ENCODE measurements at regions not wholly inside any gene's neighbourhood (a gene's known extent, or its start where the extent isn't known, plus 50 kb on each side); places are given as distances from the start of the nearest gene placed in this dataset.

DNA sequence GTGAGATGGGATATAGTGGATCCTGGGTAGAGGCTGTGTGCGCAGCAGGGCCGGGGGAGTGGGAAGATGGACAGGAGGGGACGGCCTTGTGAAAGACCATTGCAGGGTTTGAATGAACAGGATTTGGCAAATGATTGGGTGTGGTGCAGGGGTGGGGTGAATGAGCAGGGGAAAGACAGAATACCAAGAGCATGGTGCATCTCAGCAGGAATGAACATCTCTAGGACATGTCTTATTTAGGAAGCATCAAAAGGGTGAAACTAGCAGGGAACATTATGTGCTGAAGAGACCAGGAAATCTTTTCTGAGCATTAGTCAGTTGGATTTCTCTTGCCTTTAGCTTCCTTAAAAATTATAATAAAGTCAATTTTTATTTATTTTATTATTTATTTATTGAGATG lies 60.6 kb upstream of the SLC2A1 start:
- TF ChIP-seq, protein P1, sequence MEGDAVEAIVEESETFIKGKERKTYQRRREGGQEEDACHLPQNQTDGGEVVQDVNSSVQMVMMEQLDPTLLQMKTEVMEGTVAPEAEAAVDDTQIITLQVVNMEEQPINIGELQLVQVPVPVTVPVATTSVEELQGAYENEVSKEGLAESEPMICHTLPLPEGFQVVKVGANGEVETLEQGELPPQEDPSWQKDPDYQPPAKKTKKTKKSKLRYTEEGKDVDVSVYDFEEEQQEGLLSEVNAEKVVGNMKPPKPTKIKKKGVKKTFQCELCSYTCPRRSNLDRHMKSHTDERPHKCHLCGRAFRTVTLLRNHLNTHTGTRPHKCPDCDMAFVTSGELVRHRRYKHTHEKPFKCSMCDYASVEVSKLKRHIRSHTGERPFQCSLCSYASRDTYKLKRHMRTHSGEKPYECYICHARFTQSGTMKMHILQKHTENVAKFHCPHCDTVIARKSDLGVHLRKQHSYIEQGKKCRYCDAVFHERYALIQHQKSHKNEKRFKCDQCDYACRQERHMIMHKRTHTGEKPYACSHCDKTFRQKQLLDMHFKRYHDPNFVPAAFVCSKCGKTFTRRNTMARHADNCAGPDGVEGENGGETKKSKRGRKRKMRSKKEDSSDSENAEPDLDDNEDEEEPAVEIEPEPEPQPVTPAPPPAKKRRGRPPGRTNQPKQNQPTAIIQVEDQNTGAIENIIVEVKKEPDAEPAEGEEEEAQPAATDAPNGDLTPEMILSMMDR (conservative IDR thresholded peaks at IDR 0.05; ENCODE audit: low read depth in 2 of 2): no peak
- TF ChIP-seq ZNF331 (CRISPR knock-in tag; IDR thresholded peaks at IDR 0.05; ENCODE audit: low read depth) (no peak), POLR2AphosphoS5 (IDR thresholded peaks at IDR 0.05; ENCODE audit: low read depth) (no peak), EZH2 (IDR thresholded peaks at IDR 0.05; ENCODE audit: low read depth, unreplicated experiment) (no peak), CREB1 (CRISPR knock-in tag; IDR thresholded peaks at IDR 0.05; ENCODE audit: low read depth) (no peak), EZH2phosphoT487 (IDR thresholded peaks at IDR 0.05; ENCODE audit: unreplicated experiment) (no peak), STAT1 (IDR thresholded peaks at IDR 0.05; ENCODE audit: unreplicated experiment) (no peak), NANOG (IDR thresholded peaks at IDR 0.05; ENCODE audit: borderline replicate concordance) (no peak), JUNB (IDR thresholded peaks at IDR 0.05; ENCODE audit: unreplicated experiment) (no peak), ZNF114 (CRISPR knock-in tag; IDR thresholded peaks at IDR 0.05) (no peak)
- TF ChIP-seq, protein P2, sequence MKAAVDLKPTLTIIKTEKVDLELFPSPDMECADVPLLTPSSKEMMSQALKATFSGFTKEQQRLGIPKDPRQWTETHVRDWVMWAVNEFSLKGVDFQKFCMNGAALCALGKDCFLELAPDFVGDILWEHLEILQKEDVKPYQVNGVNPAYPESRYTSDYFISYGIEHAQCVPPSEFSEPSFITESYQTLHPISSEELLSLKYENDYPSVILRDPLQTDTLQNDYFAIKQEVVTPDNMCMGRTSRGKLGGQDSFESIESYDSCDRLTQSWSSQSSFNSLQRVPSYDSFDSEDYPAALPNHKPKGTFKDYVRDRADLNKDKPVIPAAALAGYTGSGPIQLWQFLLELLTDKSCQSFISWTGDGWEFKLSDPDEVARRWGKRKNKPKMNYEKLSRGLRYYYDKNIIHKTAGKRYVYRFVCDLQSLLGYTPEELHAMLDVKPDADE (IDR thresholded peaks at IDR 0.05): no peak
- TF ChIP-seq, protein P3, sequence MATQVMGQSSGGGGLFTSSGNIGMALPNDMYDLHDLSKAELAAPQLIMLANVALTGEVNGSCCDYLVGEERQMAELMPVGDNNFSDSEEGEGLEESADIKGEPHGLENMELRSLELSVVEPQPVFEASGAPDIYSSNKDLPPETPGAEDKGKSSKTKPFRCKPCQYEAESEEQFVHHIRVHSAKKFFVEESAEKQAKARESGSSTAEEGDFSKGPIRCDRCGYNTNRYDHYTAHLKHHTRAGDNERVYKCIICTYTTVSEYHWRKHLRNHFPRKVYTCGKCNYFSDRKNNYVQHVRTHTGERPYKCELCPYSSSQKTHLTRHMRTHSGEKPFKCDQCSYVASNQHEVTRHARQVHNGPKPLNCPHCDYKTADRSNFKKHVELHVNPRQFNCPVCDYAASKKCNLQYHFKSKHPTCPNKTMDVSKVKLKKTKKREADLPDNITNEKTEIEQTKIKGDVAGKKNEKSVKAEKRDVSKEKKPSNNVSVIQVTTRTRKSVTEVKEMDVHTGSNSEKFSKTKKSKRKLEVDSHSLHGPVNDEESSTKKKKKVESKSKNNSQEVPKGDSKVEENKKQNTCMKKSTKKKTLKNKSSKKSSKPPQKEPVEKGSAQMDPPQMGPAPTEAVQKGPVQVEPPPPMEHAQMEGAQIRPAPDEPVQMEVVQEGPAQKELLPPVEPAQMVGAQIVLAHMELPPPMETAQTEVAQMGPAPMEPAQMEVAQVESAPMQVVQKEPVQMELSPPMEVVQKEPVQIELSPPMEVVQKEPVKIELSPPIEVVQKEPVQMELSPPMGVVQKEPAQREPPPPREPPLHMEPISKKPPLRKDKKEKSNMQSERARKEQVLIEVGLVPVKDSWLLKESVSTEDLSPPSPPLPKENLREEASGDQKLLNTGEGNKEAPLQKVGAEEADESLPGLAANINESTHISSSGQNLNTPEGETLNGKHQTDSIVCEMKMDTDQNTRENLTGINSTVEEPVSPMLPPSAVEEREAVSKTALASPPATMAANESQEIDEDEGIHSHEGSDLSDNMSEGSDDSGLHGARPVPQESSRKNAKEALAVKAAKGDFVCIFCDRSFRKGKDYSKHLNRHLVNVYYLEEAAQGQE (IDR thresholded peaks at IDR 0.05; ENCODE audit: unreplicated experiment): no peak
